GM12878 (cell line): ENCODE measurements at regions not wholly inside any gene's neighbourhood (a gene's known extent, or its start where the extent isn't known, plus 50 kb on each side); places are given as distances from the start of the nearest gene placed in this dataset.

Experiments
- ASH2L ChIP-seq: fragments of 300-600, 200-600 bp; sonication (generic); IDR thresholded peaks from 2 replicates; pipeline ENCODE4 v1.6.1; 2017; ENCODE audit warnings: low read depth, mild to moderate bottlenecking, borderline replicate concordance
- BACH1 ChIP-seq: fragments of 450-650 bp; IDR thresholded peaks from 2 replicates; pipeline ENCODE4 v1.6.1; 2017; ENCODE audit warnings: mild to moderate bottlenecking, borderline replicate concordance
- BCL3 ChIP-seq: IDR thresholded peaks from 2 replicates; pipeline ENCODE4 v1.6.1; 2011; ENCODE audit warnings: borderline replicate concordance, low read depth, mild to moderate bottlenecking, moderate library complexity, low read length; ENCODE audit not compliant: insufficient read depth, poor library complexity, severe bottlenecking
- BRCA1 ChIP-seq: IDR thresholded peaks from 2 replicates; pipeline ENCODE4 v1.6.1; 2011; ENCODE audit warnings: low read depth, low read length, improper control_type of control experiment
- DPF2 ChIP-seq: fragments of 450-650 bp; IDR thresholded peaks from 2 replicates; pipeline ENCODE4 v1.6.1; 2017; ENCODE audit warnings: mild to moderate bottlenecking
- EED ChIP-seq: sonication (generic); IDR thresholded peaks from 2 replicates; pipeline ENCODE4 v1.6.1; 2016; ENCODE audit warnings: antibody characterized with exemption, low read depth
- ETV6 ChIP-seq, 2 experiments: fragments of 450-650 bp in 1 of 2; IDR thresholded peaks in 1 of 2; conservative IDR thresholded peaks in 1 of 2; 2 replicates each; pipeline ENCODE4 v1.6.1; 2014; ENCODE audit warnings: antibody characterized with exemption in 1 of 2, borderline replicate concordance in 1 of 2, low read depth in 1 of 2, mild to moderate bottlenecking in 1 of 2, moderate library complexity in 1 of 2
- FOXK2 ChIP-seq: fragments of 450-650 bp; IDR thresholded peaks from 2 replicates; pipeline ENCODE4 v1.6.1; 2017; ENCODE audit warnings: mild to moderate bottlenecking, moderate library complexity
- HDAC2 ChIP-seq: fragments of 200-600 bp; sonication (generic); IDR thresholded peaks from 2 replicates; pipeline ENCODE4 v1.6.1; 2017
- IKZF1 ChIP-seq: fragments of 450-650 bp; conservative IDR thresholded peaks from 2 replicates; pipeline ENCODE4 v1.6.1; 2017; ENCODE audit warnings: antibody characterized with exemption, mild to moderate bottlenecking
- IKZF2 ChIP-seq, 2 experiments: fragments of 450-650 bp; IDR thresholded peaks; 2 replicates each; pipeline ENCODE4 v1.6.1; 2017; ENCODE audit warnings: mild to moderate bottlenecking in 2 of 2, moderate library complexity in 2 of 2
- IRF5 ChIP-seq: fragments of 450-650 bp; IDR thresholded peaks from 2 replicates; pipeline ENCODE4 v1.6.1; 2017; ENCODE audit warnings: borderline replicate concordance
- KDM1A ChIP-seq: fragments of 200-600 bp; sonication (generic); IDR thresholded peaks from 2 replicates; pipeline ENCODE4 v1.6.1; 2016; ENCODE audit warnings: borderline replicate concordance
- MEF2A ChIP-seq: IDR thresholded peaks from 2 replicates; pipeline ENCODE4 v1.6.1; 2011; ENCODE audit warnings: low read depth, mild to moderate bottlenecking, low read length, moderate library complexity; ENCODE audit not compliant: insufficient read depth
- NR2C2 ChIP-seq: IDR thresholded peaks from 2 replicates; pipeline ENCODE4 v1.6.1; 2011; ENCODE audit warnings: borderline replicate concordance, low read depth; ENCODE audit not compliant: control insufficient read depth, insufficient read length
- TARDBP ChIP-seq: IDR thresholded peaks from 2 replicates; pipeline ENCODE4 v1.6.1; 2016; ENCODE audit warnings: borderline replicate concordance
- TCF3 ChIP-seq: IDR thresholded peaks from 2 replicates; pipeline ENCODE4 v1.6.1; 2012; ENCODE audit warnings: low read depth, mild to moderate bottlenecking, low read length, borderline replicate concordance; ENCODE audit not compliant: insufficient read depth
- USF1 ChIP-seq: IDR thresholded peaks from 2 replicates; pipeline ENCODE4 v1.6.1; 2011; ENCODE audit warnings: borderline replicate concordance, low read depth, mild to moderate bottlenecking, moderate library complexity, mixed read lengths, low read length; ENCODE audit not compliant: insufficient read depth; ENCODE audit errors: extremely low read length
- ZNF207 ChIP-seq: fragments of 450-650 bp; IDR thresholded peaks from 2 replicates; pipeline ENCODE4 v1.6.1; 2014; ENCODE audit warnings: antibody characterized with exemption, mild to moderate bottlenecking, borderline replicate concordance
- ZNF622 ChIP-seq: fragments of 450-650 bp; IDR thresholded peaks from 2 replicates; pipeline ENCODE4 v1.6.1; 2017; ENCODE audit warnings: mild to moderate bottlenecking, inconsistent platforms
- ZNF687 ChIP-seq: fragments of 450-650 bp; IDR thresholded peaks from 2 replicates; pipeline ENCODE4 v1.6.1; 2017; ENCODE audit warnings: mild to moderate bottlenecking, moderate library complexity
- ZZZ3 ChIP-seq: IDR thresholded peaks from 2 replicates; pipeline ENCODE4 v1.6.1; 2011; ENCODE audit warnings: low read depth; ENCODE audit not compliant: control insufficient read depth, insufficient read length

- TF ChIP-seq ETV6 (conservative IDR thresholded peaks at IDR 0.05 in 1 of 2, IDR thresholded peaks at IDR 0.05 in 1 of 2; ENCODE audit: borderline replicate concordance in 1 of 2, low read depth in 1 of 2) = no peak
- no peak for TF ChIP-seq BRCA1
- no peak for TF ChIP-seq ZNF622
- no peak for TF ChIP-seq ASH2L
- TF ChIP-seq EED = no peak
- no peak for TF ChIP-seq TCF3
- no peak for TF ChIP-seq TARDBP
- TF ChIP-seq KDM1A = no peak
- no peak for TF ChIP-seq BACH1
- TF ChIP-seq FOXK2 = no peak
- no peak for TF ChIP-seq HDAC2
- TF ChIP-seq MEF2A = no peak
- TF ChIP-seq ZZZ3 = no peak
- peak; percentile 65 for TF ChIP-seq IKZF1
- TF ChIP-seq ZNF687 = no peak
- TF ChIP-seq IKZF2 (IDR thresholded peaks at IDR 0.05) = peak; percentile 66 to 70; a peak in 2 of 4 replicates
- TF ChIP-seq IRF5 = no peak
- TF ChIP-seq ZNF207 = no peak
- no peak for TF ChIP-seq NR2C2
- no peak for TF ChIP-seq BCL3
- no peak for TF ChIP-seq USF1
- TF ChIP-seq DPF2 = peak; percentile 62
Measured at GRCh38 chr7:25908154-25908949, 243.6 kb upstream of the NFE2L3 start (continued).
